H9 (cell line): ENCODE measurements at regions not wholly inside any gene's neighbourhood (a gene's known extent, or its start where the extent isn't known, plus 50 kb on each side); places are given as distances from the start of the nearest gene placed in this dataset.

Source experiments
- DNase-seq: peaks from one replicate; pipeline ENCODE4 v3.0.0-alpha.2; 2017
- H2AFZ ChIP-seq: one replicate; pipeline ENCODE4 v1.6.1; 2013; ENCODE audit warnings: mild to moderate bottlenecking, low read length, control low read depth, moderate library complexity
- H2AK5ac ChIP-seq: 2 replicates; pipeline ENCODE4 v1.6.1; 2013; ENCODE audit warnings: low read length, control low read depth, mixed read lengths; ENCODE audit not compliant: insufficient read length
- H2BK120ac ChIP-seq: one replicate; pipeline ENCODE4 v1.6.1; 2013; ENCODE audit warnings: low read depth, mild to moderate bottlenecking, low read length, control low read depth, inconsistent platforms; ENCODE audit not compliant: poor library complexity, severe bottlenecking
- H2BK12ac ChIP-seq: 2 replicates; pipeline ENCODE4 v1.6.1; 2013; ENCODE audit warnings: low read length, control low read depth, mixed read lengths, low read depth; ENCODE audit not compliant: insufficient read length
- H2BK15ac ChIP-seq: 2 replicates; pipeline ENCODE4 v1.6.1; 2013; ENCODE audit warnings: low read depth, low read length, control low read depth
- H2BK20ac ChIP-seq: one replicate; pipeline ENCODE4 v1.6.1; 2013; ENCODE audit warnings: low read depth, mild to moderate bottlenecking, low read length, control low read depth, inconsistent platforms; ENCODE audit not compliant: poor library complexity, severe bottlenecking
- H2BK5ac ChIP-seq: 2 replicates; pipeline ENCODE4 v1.6.1; 2013; ENCODE audit warnings: low read length, control low read depth, mixed read lengths; ENCODE audit not compliant: insufficient read length
- H3K14ac ChIP-seq: 2 replicates; pipeline ENCODE4 v1.6.1; 2013; ENCODE audit warnings: low read length, control low read depth; ENCODE audit not compliant: insufficient read depth
- H3K18ac ChIP-seq: 2 replicates; pipeline ENCODE4 v1.6.1; 2013; ENCODE audit warnings: low read depth, mild to moderate bottlenecking, mixed read lengths, low read length, control low read depth; ENCODE audit not compliant: insufficient read length
- H3K23ac ChIP-seq: 2 replicates; pipeline ENCODE4 v1.6.1; 2013; ENCODE audit warnings: low read length, control low read depth, mixed read lengths, low read depth; ENCODE audit not compliant: insufficient read length
- H3K23me2 ChIP-seq: 2 replicates; pipeline ENCODE4 v1.6.1; 2013; ENCODE audit warnings: low read depth, mild to moderate bottlenecking, mixed read lengths, low read length, control low read depth; ENCODE audit not compliant: insufficient read length, poor library complexity, severe bottlenecking
- H3K27ac ChIP-seq: 2 replicates; pipeline ENCODE4 v1.5.1; 2013; ENCODE audit warnings: low read length, control low read depth, mixed read lengths, low read depth; ENCODE audit not compliant: insufficient read length
- H3K27me3 ChIP-seq: 2 replicates; pipeline ENCODE4 v1.6.1; 2013; ENCODE audit warnings: low read length, control low read depth, inconsistent platforms; ENCODE audit not compliant: insufficient read depth
- H3K4ac ChIP-seq: 2 replicates; pipeline ENCODE4 v1.6.1; 2013; ENCODE audit warnings: low read depth, mild to moderate bottlenecking, control low read depth, inconsistent platforms, low read length, moderate library complexity
- H3K4me1 ChIP-seq: 2 replicates; pipeline ENCODE4 v1.6.1; 2013; ENCODE audit warnings: low read length, control low read depth, inconsistent platforms; ENCODE audit not compliant: insufficient read depth
- H3K4me2 ChIP-seq: 2 replicates; pipeline ENCODE4 v1.6.1; 2013; ENCODE audit warnings: low read length, control low read depth, mixed read lengths; ENCODE audit not compliant: insufficient read length, insufficient read depth
- H3K56ac ChIP-seq: 2 replicates; pipeline ENCODE4 v1.6.1; 2013; ENCODE audit warnings: low read depth, mild to moderate bottlenecking, mixed read lengths, low read length, control low read depth; ENCODE audit not compliant: insufficient read length
- H3K79me1 ChIP-seq: 2 replicates; pipeline ENCODE4 v1.6.1; 2013; ENCODE audit warnings: low read depth, mild to moderate bottlenecking, moderate library complexity, low read length, control low read depth, inconsistent platforms; ENCODE audit not compliant: insufficient read depth, poor library complexity, severe bottlenecking
- H3K79me2 ChIP-seq: 2 replicates; pipeline ENCODE4 v1.6.1; 2013; ENCODE audit warnings: low read length, control low read depth, inconsistent platforms; ENCODE audit not compliant: insufficient read depth
- H3K9ac ChIP-seq: 2 replicates; pipeline ENCODE4 v1.6.1; 2013; ENCODE audit warnings: low read length, control low read depth, mixed read lengths; ENCODE audit not compliant: insufficient read length; ENCODE audit errors: extremely low read depth
- H3K9me3 ChIP-seq: one replicate; pipeline ENCODE4 v1.6.1; 2013; ENCODE audit warnings: low read depth, low read length, inconsistent platforms; ENCODE audit not compliant: control insufficient read depth
- H3T11ph ChIP-seq: one replicate; pipeline ENCODE4 v1.6.1; 2013; ENCODE audit warnings: mild to moderate bottlenecking, low read length, control low read depth, inconsistent platforms
- H4K20me1 ChIP-seq: one replicate; pipeline ENCODE4 v1.6.1; 2013; ENCODE audit not compliant: control insufficient read depth, insufficient read length, insufficient read depth
- H4K5ac ChIP-seq: 2 replicates; pipeline ENCODE4 v1.6.1; 2013; ENCODE audit warnings: low read depth, mild to moderate bottlenecking, mixed read lengths, low read length, control low read depth; ENCODE audit not compliant: insufficient read length
- H4K8ac ChIP-seq: replicated peaks from 2 replicates; pipeline ENCODE4 v1.6.1; 2013; ENCODE audit warnings: low read length, control low read depth, mixed read lengths, low read depth; ENCODE audit not compliant: insufficient read length
- H4K91ac ChIP-seq: 2 replicates; pipeline ENCODE4 v1.6.1; 2013; ENCODE audit warnings: low read depth, mild to moderate bottlenecking, moderate library complexity, mixed read lengths, low read length, control low read depth; ENCODE audit not compliant: insufficient read length
- H3K27ac Mint-ChIP-seq, 3 experiments: 2 replicates in 2 of 3; 3 replicates in 1 of 3; pipeline ENCODE4 v1.8.0; 2020 to 2021; ENCODE audit warnings: mixed read lengths in 3 of 3, mild to moderate bottlenecking in 1 of 3, moderate library complexity in 1 of 3
- H3K27me3 Mint-ChIP-seq: 2 replicates; pipeline ENCODE4 v1.8.0; 2021; ENCODE audit warnings: low read depth, mild to moderate bottlenecking, moderate library complexity, mixed read lengths
- H3K36me3 Mint-ChIP-seq, 3 experiments: 2 replicates in 2 of 3; 3 replicates in 1 of 3; pipeline ENCODE4 v1.8.0; 2020 to 2021; ENCODE audit warnings: low read depth in 3 of 3, mixed read lengths in 3 of 3; ENCODE audit not compliant: insufficient read depth in 1 of 3
- H3K4me1 Mint-ChIP-seq, 2 experiments: 2 replicates each; pipeline ENCODE4 v1.8.0; 2020; ENCODE audit warnings: mixed read lengths in 2 of 2
- H3K4me3 Mint-ChIP-seq, 2 experiments: 2 replicates in 1 of 2; 3 replicates in 1 of 2; pipeline ENCODE4 v1.8.0; 2020 to 2021; ENCODE audit warnings: mild to moderate bottlenecking in 2 of 2, mixed read lengths in 2 of 2, moderate library complexity in 1 of 2
- H3K9me3 Mint-ChIP-seq, 2 experiments: 2 replicates in 1 of 2; 3 replicates in 1 of 2; pipeline ENCODE4 v1.8.0; 2020; ENCODE audit warnings: mild to moderate bottlenecking in 2 of 2, mixed read lengths in 2 of 2, moderate library complexity in 1 of 2
- CTCF ChIP-seq: fragments of 200-600 bp; sonication (generic); conservative IDR thresholded peaks from 3 replicates; pipeline ENCODE4 v1.8.0; 2021; ENCODE audit warnings: antibody characterized with exemption, mild to moderate bottlenecking
- WGBS: extraction: QIAGEN DNeasy Blood & Tissue Kit; methylation state at CpG from one replicate; pipeline ENCODE4 v1.1.7; 2013; ENCODE audit warnings: missing lambda C conversion rate, low lambda C conversion rate, mixed read lengths; ENCODE audit not compliant: insufficient read length; ENCODE audit errors: extremely low coverage; 5-methylcytosine and 5-hydroxymethylcytosine counted together

- H3K27ac Mint-ChIP-seq = no peak overlapping the region
- H2BK15ac ChIP-seq = no peak overlapping the region
- H3T11ph ChIP-seq = no peak overlapping the region
- no peak overlapping the region for H4K91ac ChIP-seq
- H3K27me3 Mint-ChIP-seq = no peaks in the 10 kb centered on the region
- no peak overlapping the region for H3K14ac ChIP-seq
- no peak overlapping the region for H2BK12ac ChIP-seq
- peaks cover 5 to 22% of the 10 kb centered on the region in 2 experiments; a peak in 4 of 5 replicates for H3K9me3 Mint-ChIP-seq
- H2BK20ac ChIP-seq = no peak overlapping the region
- no peak overlapping the region for H2AFZ ChIP-seq
- H3K4me1 Mint-ChIP-seq = peaks cover 12 to 14% of the 10 kb centered on the region in 2 experiments; a peak in 3 of 4 replicates
- no peaks in the 10 kb centered on the region for H3K79me2 ChIP-seq
- DNase-seq = no peak
- H2AK5ac ChIP-seq = no peak overlapping the region
- TF ChIP-seq CTCF = no peak
- no CpG with 5 or more reads among the region's 1 CpG for WGBS
- no peak overlapping the region for H3K56ac ChIP-seq
- no peaks in the 10 kb centered on the region for H4K20me1 ChIP-seq
- H2BK120ac ChIP-seq = no peak overlapping the region
- no peak overlapping the region for H3K4ac ChIP-seq
- H3K18ac ChIP-seq = no peak overlapping the region
- H3K27me3 ChIP-seq = no peaks in the 10 kb centered on the region
- H3K9ac ChIP-seq = no peak overlapping the region
- no peak overlapping the region for H2BK5ac ChIP-seq
- no peaks in the 10 kb centered on the region for H3K23me2 ChIP-seq
- no peak overlapping the region for H3K27ac ChIP-seq
- no peak overlapping the region for H3K23ac ChIP-seq
- no peak overlapping the region for H3K4me3 Mint-ChIP-seq
- H4K8ac ChIP-seq = no peak overlapping the region
- no peaks in the 10 kb centered on the region for H3K4me1 ChIP-seq
- no peaks in the 10 kb centered on the region for H3K79me1 ChIP-seq
- H3K36me3 Mint-ChIP-seq = peaks cover 0 to 20% (median 14%) of the 10 kb centered on the region in 3 experiments; a peak in 5 of 7 replicates
- H4K5ac ChIP-seq = no peak overlapping the region
- H3K9me3 ChIP-seq = no peaks in the 10 kb centered on the region
- no peak overlapping the region for H3K4me2 ChIP-seq
These were observed 1176.5 kb downstream of the NCAM2 start for GRCh38 chr21:22174746-22175145.
